KOPT-K1 (cell line): ENCODE measurements at regions not wholly inside any gene's neighbourhood (a gene's known extent, or its start where the extent isn't known, plus 50 kb on each side); places are given as distances from the start of the nearest gene placed in this dataset.

ENCODE experiments used
- H3K27ac ChIP-seq: fragments of 200-600 bp; sonication (generic); 2 replicates; pipeline ENCODE4 v1.5.1; 2016; ENCODE audit warnings: antibody characterized with exemption, mild to moderate bottlenecking, low read depth, low read length; ENCODE audit not compliant: poor library complexity, severe bottlenecking
- H3K36me3 ChIP-seq: fragments of 200-600 bp; sonication (generic); 2 replicates; pipeline ENCODE4 v1.5.1; 2017; ENCODE audit warnings: antibody characterized with exemption, mild to moderate bottlenecking, low read length, moderate library complexity; ENCODE audit not compliant: insufficient read depth
- H3K9me3 ChIP-seq: fragments of 200-600 bp; sonication (generic); 2 replicates; pipeline ENCODE4 v1.5.1; 2017; ENCODE audit warnings: antibody characterized with exemption, low read length, mild to moderate bottlenecking; ENCODE audit not compliant: insufficient read depth, poor library complexity, severe bottlenecking

DNA sequence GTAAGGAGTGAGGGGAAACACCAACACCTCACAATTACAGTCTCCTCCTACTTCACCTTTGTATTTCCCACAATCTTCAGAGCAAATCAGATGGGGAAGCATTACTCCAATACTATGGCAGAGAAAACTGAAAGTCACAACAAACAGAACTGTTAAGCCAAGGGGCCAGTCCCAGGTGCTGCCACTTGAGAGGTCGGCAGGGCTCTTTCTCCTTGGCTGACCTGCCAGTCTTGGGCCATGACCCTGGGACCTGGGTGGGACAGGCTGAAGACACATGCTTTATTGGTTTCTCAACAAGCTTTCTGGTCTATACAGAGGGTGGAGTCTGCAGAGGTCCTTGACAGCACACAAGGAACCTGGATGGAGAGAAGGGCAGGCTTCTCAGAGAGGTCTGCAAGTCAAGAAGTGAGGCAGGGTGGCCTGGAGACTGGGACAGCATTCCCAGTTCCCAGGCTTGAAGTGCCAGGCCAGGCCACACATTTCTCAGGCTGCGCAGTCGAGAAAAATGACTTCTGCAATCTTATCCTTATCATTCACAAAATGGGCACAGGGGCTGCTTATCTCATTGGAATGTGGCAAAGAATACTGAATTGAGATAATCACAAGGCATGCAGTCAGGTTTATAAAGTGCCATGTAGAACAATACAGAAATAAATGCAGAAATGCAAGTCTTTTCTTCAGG, 301.0 kb downstream of the CXCL12 start:
- Histone ChIP-seq H3K9me3 (no peaks in the 10 kb centered on the region), H3K36me3 (no peaks in the 10 kb centered on the region), H3K27ac (no peak overlapping the region)

DNA sequence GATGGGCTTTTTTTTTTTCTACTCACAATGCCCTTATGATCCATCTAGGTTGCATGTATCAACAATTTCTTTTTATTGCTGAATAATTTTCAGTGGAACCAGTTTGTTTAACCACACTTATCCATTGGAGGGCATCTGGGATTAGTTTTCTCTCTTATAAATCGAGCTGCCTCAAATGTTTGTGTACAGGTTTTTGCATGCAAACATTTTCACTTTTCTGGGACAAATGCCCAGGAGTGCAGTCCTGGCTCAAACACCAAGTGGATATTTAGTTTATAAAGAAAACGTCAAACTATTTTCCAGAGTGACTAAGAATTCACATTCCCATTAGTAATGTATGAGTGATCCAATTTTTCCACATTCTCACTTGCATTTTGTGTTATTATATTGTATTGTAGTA, 313.4 kb downstream of the CXCL12 start:
- Histone ChIP-seq H3K9me3 (peaks cover 7% of the 10 kb centered on the region), H3K36me3 (no peaks in the 10 kb centered on the region), H3K27ac (no peak overlapping the region)

DNA sequence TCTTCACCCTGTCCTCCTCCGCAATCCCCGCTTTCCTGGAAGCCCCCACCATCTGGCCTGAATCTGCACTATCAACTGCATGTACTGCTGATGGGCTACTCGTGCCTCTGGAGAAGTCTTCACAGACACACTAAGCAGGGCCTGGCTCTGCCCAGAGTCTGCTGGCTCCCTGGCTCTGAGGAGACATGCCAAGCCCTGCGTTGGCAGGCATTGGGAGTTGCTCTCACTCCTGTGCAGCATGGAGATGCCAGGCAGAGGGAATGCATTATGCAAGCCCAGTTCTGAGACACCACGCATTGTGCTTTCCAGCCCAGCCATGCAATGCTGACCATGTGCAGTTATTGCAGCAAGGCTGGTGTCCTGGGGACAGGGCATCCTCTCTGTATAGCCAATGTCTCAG, 314.6 kb downstream of the CXCL12 start:
- Histone ChIP-seq H3K27ac (no peak overlapping the region), H3K9me3 (peaks cover 7% of the 10 kb centered on the region), H3K36me3 (no peaks in the 10 kb centered on the region)

DNA sequence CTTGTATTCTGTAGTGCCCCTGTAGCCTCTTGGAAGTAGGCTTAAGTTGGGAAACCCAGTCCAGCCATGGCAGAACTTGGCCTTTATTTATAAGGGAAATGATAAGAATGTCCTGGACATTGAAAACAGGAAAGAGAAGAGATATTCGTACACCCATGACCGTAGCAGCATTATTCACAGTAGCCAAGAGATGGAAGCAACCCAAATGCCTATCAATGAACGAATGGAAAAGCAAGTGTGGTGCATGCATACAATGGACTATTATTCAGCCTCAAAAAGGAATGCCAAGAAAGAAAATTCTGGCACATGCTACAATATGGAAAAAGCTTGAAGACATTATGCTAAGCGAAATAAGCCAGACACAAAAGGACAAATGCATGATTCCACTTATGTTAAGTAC, 315.3 kb downstream of the CXCL12 start:
- H3K27ac ChIP-seq = no peak overlapping the region
- no peaks in the 10 kb centered on the region for H3K36me3 ChIP-seq
- peaks cover 4% of the 10 kb centered on the region for H3K9me3 ChIP-seq

DNA sequence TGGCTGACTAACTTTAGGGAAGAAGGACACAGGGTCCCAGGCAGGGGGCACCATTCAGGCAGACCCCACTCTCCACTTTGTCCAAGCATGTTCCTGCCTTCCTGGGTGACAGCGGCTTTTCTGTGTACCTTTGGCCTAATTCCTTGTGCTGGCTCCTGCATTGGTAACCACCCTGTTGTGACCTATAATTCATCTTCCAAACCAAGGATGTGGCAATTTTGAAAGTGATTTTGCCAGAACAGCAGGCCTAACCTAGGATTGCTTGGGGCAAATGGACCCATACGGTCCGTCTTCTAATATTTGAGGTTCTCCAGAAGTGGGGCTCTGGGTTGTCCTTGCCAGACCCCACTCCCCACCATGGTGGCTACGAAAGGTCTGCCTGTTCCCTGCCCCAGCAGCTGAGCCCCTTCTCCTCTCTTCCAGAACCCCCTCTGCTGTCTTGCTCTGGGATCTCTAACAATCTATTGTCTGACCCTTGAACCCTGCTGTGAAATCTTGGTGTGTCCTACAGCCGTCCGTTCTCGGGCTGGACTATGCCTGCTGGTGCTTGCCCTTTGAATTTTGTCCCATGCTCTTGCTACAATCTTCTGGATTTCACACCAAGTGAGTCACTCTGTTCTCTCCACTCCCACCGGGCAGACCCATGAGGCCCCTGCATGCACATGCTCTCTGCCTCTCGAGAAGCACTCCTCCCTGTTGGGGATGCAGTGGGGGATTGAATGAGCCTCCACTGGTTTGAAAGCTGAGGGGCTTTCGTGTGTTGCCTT, 316.0 kb downstream of the CXCL12 start:
- H3K27ac ChIP-seq = no peak overlapping the region
- H3K36me3 ChIP-seq = no peaks in the 10 kb centered on the region
- no peaks in the 10 kb centered on the region for H3K9me3 ChIP-seq

DNA sequence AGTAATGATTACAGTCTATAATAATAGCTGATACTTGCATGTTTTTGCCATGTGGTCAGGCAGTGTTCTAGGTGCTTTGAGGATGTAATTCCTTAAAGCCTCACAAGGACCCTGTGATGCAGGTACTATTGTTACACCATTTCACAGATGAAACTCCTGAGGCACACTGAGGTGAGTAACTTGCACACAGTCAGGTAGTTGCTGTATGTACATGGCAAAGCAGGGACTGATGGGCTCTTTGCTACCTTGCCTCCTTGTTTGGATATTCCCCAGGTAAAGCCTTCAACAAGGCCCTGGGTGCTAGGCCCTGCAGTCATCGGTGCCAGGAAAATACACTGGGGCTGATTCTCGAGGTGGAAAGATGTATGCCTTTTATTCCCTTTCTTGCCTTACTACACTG, 317.5 kb downstream of the CXCL12 start:
- Histone ChIP-seq H3K27ac (no peak overlapping the region), H3K36me3 (no peaks in the 10 kb centered on the region), H3K9me3 (no peaks in the 10 kb centered on the region)

DNA sequence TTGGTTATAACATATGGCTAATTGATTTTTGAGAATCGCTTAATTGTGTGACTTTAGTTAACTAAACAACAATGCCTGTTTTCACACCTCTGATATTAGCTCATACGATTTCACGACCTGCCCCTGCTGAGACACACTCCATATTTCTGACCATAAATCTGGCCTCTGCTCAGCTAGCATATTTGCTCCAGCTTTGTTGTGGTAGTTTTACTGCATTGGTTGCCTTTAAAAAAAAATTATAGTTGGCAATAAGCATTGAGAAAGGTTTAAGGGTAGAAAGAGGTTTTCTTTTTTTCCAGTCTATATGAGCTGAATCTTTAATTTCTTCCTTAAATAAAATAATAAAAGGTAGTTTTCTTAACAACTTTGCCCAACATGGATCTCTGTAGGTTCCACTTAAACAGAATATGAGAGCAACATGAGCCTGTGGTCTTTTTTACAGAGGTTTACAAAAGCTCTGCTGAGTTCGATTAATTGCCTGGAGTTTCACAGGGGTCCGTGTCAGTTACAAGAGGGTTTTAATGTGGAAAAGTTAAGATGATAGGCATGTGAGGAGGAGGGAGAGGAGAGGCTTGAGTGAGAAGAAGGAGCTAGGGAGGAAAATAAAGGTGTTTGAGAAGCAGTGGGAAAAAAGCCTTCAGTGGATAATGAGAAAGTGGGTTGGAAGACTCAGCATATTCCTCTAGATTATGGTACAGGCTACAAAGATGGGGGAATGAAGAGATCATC, 318.2 kb downstream of the CXCL12 start:
- no peaks in the 10 kb centered on the region for H3K36me3 ChIP-seq
- no peaks in the 10 kb centered on the region for H3K9me3 ChIP-seq
- no peak overlapping the region for H3K27ac ChIP-seq

DNA sequence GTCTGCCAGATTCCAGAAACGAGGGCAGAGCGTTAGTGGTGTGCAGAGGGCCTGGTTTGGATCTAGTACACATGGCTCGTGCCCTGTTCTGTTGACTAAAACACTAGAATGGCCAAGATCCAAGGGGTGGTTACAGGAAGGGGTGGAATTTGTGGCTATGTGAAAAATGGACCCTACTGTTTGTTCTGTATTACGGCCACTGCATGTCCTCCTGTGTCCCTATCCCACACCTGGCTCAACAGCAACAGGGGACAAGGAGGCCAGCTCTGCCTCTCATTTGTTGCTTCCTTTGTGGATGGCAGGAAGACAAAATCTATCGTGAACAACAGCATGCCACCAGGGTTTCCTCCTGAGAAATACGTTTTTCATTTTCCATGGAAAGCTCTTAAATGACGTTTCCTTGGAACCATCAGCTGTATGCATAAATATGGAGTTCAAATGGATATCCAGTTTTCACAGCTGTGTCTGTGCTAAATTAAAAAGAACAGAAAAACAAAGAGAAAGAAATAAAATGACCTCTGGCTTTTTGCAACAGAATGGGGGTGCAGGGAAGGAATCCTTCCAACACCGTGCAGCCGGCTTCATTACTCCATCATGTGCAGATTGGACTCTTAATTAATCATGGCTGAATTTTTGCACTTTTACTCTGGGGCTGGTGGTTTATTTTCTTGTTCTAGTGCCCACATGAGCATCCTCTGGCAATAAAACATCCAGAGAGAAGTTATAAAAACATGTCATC, 318.9 kb downstream of the CXCL12 start:
- no peak overlapping the region for H3K27ac ChIP-seq
- H3K36me3 ChIP-seq = no peaks in the 10 kb centered on the region
- no peaks in the 10 kb centered on the region for H3K9me3 ChIP-seq

DNA sequence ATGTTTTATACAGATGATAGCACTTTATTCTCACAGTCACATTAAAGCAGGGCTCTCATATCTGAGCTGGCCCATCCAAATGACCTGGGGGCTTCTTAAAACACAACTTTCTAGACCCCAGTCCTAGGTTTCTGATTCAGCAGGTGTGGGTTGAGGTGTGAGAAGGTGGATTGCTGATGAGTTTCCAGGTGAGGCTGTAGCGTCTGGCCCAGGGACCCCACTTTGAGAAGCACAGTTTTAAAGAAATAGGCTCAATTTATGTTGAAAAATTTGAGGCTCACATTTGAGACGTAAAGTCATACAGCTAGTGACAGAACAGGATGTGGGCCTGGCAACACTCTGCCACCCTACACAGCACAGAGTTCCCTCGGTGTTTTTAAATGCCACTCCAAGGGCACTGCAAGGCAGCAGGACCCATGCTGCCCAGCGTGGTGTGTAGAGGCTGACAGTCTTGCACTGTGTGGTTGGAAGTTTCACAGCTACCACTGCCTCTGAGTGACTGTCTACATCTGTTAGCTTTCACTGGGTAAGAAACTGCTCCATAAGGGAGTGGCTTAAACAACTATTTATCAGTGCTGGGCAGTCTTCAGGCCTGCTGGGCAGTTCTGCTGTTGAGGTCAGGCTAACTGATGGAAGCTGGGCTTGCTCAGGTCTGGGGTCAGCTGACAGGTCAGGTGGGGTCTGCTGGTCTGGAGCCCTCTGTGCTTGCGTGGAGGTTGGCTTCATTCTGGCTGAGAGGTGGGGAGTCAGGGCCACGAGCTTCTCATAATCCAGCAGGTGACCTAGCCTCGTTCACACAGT, 319.7 kb downstream of the CXCL12 start:
- no peaks in the 10 kb centered on the region for H3K36me3 ChIP-seq
- H3K9me3 ChIP-seq = no peaks in the 10 kb centered on the region
- H3K27ac ChIP-seq = no peak overlapping the region

DNA sequence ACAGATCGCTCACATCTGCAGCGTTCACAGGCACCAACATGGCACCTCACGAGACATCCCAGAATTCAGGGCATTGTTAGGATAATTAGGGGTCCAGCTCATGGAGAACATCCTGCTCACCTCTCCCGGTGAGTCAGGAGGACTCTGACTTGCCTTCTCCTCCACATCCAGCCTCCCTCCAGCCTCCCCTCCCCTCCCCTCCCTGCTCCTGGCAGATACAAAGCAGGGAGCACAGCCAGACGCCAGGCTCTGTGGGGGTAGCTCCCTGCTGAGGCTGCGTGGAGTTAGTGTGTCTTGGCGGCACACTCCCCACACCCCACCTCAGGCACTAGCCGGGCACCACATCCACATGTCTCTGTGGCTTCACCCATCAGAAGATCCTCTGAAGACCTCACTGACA, 320.6 kb downstream of the CXCL12 start:
- Histone ChIP-seq H3K27ac (no peak overlapping the region), H3K36me3 (no peaks in the 10 kb centered on the region), H3K9me3 (no peaks in the 10 kb centered on the region)

DNA sequence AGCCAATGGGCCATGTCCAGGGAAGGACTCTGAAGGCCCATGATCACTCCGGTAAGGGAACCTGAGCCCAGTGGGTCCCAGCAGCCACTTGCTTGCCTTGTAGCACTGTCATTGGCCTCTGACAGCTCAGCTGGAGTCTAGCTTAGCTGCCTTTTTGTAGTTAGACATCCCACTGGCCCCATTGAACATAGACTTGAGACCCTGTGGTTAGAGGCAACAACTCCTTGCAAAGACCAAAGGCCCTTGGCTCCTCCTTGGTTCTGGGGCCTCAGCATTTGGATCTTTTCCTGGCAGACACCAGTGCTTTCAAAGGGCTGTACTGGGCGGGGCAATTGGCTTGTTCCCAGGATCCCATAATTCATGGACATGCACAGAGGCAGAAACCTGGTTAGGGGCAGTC, 321.2 kb downstream of the CXCL12 start:
- Histone ChIP-seq H3K9me3 (no peaks in the 10 kb centered on the region), H3K27ac (no peak overlapping the region), H3K36me3 (no peaks in the 10 kb centered on the region)

DNA sequence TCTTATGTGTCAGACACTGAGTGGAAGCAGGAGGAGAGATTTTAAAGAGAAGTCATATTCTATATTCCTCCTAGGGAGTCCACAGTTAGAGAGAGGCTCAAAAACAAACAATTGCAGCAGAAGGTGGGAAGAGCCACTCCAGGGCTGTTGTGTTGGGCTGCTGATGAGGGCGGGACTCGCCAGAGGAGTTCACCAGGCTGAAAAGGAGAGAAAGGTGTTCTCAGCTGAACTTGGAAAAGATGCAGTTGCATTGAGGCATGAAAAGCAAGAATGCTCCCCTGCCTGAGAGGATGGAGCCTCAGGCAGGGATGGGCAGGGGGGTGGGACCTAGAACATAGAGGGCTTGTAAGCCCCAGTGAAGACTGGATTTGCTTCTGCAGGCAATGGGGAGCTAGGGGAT, 324.2 kb downstream of the CXCL12 start:
- no peak overlapping the region for H3K27ac ChIP-seq
- H3K9me3 ChIP-seq = no peaks in the 10 kb centered on the region
- no peaks in the 10 kb centered on the region for H3K36me3 ChIP-seq

DNA sequence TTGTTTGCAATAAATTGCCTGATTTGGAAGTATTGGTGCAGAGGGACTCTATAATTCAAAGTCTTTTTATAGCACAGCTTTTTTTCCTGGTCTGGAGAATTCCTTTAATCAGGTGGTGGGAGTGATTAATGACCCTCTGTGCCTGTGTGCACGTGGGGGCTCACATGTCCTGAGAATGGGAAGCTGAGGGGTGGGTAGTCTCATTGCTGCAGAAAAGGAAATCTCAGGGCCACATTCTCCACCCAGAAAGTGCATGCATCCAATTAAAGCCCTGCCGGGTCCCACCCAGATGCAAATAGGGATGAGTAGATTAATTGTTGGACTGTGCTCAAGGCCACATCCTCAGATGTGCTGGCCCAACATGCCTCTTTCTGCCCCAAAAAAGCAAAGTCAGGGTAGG, 324.7 kb downstream of the CXCL12 start:
- H3K9me3 ChIP-seq = no peaks in the 10 kb centered on the region
- H3K27ac ChIP-seq = no peak overlapping the region
- H3K36me3 ChIP-seq = no peaks in the 10 kb centered on the region

DNA sequence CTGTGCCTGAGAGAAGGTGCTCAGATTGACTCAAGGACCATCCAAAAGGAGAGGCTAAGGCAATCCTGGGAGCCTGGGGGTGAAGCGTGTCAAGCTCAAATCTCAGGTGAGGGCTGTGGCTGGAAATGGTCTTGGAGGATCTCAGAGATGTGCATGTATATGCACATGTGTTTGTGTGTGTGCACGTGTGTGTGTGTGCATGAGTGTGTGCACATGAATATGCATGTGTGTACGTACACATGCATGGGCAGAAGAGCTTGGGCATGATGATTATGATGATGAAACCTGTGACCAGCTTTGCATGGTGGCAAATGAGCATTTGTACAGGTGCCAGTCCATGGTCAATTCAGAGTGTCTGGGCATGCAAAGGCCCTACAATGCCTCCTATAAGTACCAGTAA, 326.6 kb downstream of the CXCL12 start:
- no peaks in the 10 kb centered on the region for H3K36me3 ChIP-seq
- no peak overlapping the region for H3K27ac ChIP-seq
- no peaks in the 10 kb centered on the region for H3K9me3 ChIP-seq
